K562 (cell line): ENCODE measurements at regions not wholly inside any gene's neighbourhood (a gene's known extent, or its start where the extent isn't known, plus 50 kb on each side); places are given as distances from the start of the nearest gene placed in this dataset.

ENCODE experiments used
- ATAC-seq: fragments of 200-7000 bp; cut with Tn5 transposase; 3 replicates; pipeline ENCODE4 v1.9.1; 2020; ENCODE audit warnings: moderate library complexity
- BruUV-seq: library from RNA; stranded (reverse); fragments of 400-500 nt; replicated peaks from 2 replicates; lab custom pipeline; 2021; lab: Mats Ljungman, UMichigan
- CTCF ChIA-PET: fragments of 300-600 bp; formaldehyde crosslinking; extraction: SDS; loops from one replicate; lab custom pipeline; 2021; ENCODE audit warnings: low intra/inter-chr PET ratio; lab: Yijun Ruan, JAX
- POLR2A ChIA-PET: fragments of 300-600, 350-650 bp; sonication (Branson Sonifier 250); formaldehyde crosslinking; extraction: SDS; loops from one replicate; lab custom pipeline; 2021; ENCODE audit warnings: antibody characterized with exemption, inconsistent platforms; lab: Yijun Ruan, JAX
- DNase-seq, 4 experiments: peaks; one replicate each; pipeline versions ENCODE4 v3.0.0 to v3.0.0-alpha.2; 2011 to 2018; ENCODE audit warnings: low spot score in 3 of 4, mixed read lengths in 3 of 4; ENCODE audit errors: extremely low read depth in 1 of 4
- FAIRE-seq: peaks from 2 replicates; lab custom pipeline; 2011; peaks lifted over from hg19 to GRCh38; lab: Jason Lieb, UNC
- H2AFZ ChIP-seq: 2 replicates; pipeline ENCODE4 v1.6.0; 2011; ENCODE audit warnings: low read depth, low read length, control low read depth, inconsistent platforms
- H3K27ac ChIP-seq: fragments of 200-600 bp; 3 replicates; pipeline ENCODE4 v1.8.0; 2011; ENCODE audit warnings: low read depth, mild to moderate bottlenecking, control low read depth, inconsistent platforms, low read length, moderate library complexity, mixed read lengths; ENCODE audit errors: extremely low read depth
- H3K27me3 ChIP-seq, 2 experiments: fragments of 300-600 bp in 1 of 2; 2 replicates in 1 of 2; 3 replicates in 1 of 2; pipeline versions ENCODE4 v1.6.0 to v1.8.0; 2011; ENCODE audit warnings: inconsistent platforms in 2 of 2, low read length in 2 of 2, mild to moderate bottlenecking in 1 of 2, mixed read lengths in 1 of 2, moderate library complexity in 1 of 2; ENCODE audit not compliant: control insufficient read depth in 2 of 2, insufficient read depth in 2 of 2
- H3K36me3 ChIP-seq: fragments of 300-600 bp; 3 replicates; pipeline ENCODE4 v1.8.0; 2011; ENCODE audit warnings: mild to moderate bottlenecking, low read length, inconsistent platforms; ENCODE audit not compliant: control insufficient read depth, insufficient read depth
- H3K4me1 ChIP-seq, 2 experiments: fragments of 200-600 bp in 1 of 2; replicated peaks in 1 of 2; 2 replicates in 1 of 2; 3 replicates in 1 of 2; pipeline versions ENCODE4 v1.5.1 to v1.8.0; 2011; ENCODE audit warnings: inconsistent platforms in 2 of 2, low read length in 2 of 2, mild to moderate bottlenecking in 1 of 2, mixed read lengths in 1 of 2, moderate library complexity in 1 of 2; ENCODE audit not compliant: control insufficient read depth in 2 of 2, insufficient read depth in 2 of 2
- H3K4me2 ChIP-seq: 2 replicates; pipeline ENCODE4 v1.6.1; 2011; ENCODE audit warnings: low read length, control low read depth, inconsistent platforms, mixed read lengths; ENCODE audit not compliant: insufficient read depth
- H3K4me3 ChIP-seq: fragments of 200-600 bp; sonication (generic), shearing (Covaris generic); 2 replicates; pipeline ENCODE4 v1.5.1; 2016; ENCODE audit warnings: control low read depth, inconsistent platforms
- H3K79me2 ChIP-seq: fragments of 200-600 bp; 3 replicates; pipeline ENCODE4 v1.8.0; 2011; ENCODE audit warnings: low read length, inconsistent platforms; ENCODE audit not compliant: control insufficient read depth, insufficient read depth
- H3K9ac ChIP-seq, 2 experiments: 2 replicates each; pipeline versions ENCODE4 v1.6.0 to v1.6.1; 2011; ENCODE audit warnings: low read depth in 2 of 2, low read length in 2 of 2, control low read depth in 1 of 2, inconsistent platforms in 1 of 2, mild to moderate bottlenecking in 1 of 2, mixed read lengths in 1 of 2; ENCODE audit not compliant: insufficient read depth in 1 of 2
- H3K9me1 ChIP-seq: one replicate; pipeline ENCODE4 v1.6.0; 2011; ENCODE audit warnings: inconsistent platforms, mild to moderate bottlenecking, low read length, moderate library complexity; ENCODE audit not compliant: control insufficient read depth, insufficient read depth
- H3K9me3 ChIP-seq: replicated peaks from 2 replicates; pipeline ENCODE4 v1.5.1; 2011; ENCODE audit warnings: low read depth, low read length, inconsistent platforms; ENCODE audit not compliant: control insufficient read depth, insufficient read depth
- H4K20me1 ChIP-seq: replicated peaks from 2 replicates; pipeline ENCODE4 v1.6.1; 2011; ENCODE audit warnings: low read length, inconsistent platforms, mixed read lengths; ENCODE audit not compliant: control insufficient read depth, insufficient read depth
- EP300 ChIP-seq: IDR thresholded peaks from 2 replicates; pipeline ENCODE4 v1.6.1; 2012; ENCODE audit warnings: low read length, improper control_type of control experiment
- JUN ChIP-seq, 2 experiments: sonication (generic) in 1 of 2; formaldehyde crosslinking in 1 of 2; IDR thresholded peaks; 2 replicates each; pipeline versions ENCODE4 v1.6.1 to v1.8.0; 2012 to 2022; ENCODE audit warnings: borderline replicate concordance in 2 of 2, mild to moderate bottlenecking in 2 of 2, improper control_type of control experiment in 1 of 2, low read depth in 1 of 2, low read length in 1 of 2, missing genetic modification reagents in 1 of 2
- SMARCB1 ChIP-seq: IDR thresholded peaks from 2 replicates; pipeline ENCODE4 v1.6.1; 2011; ENCODE audit warnings: improper control_type of control experiment, low read depth; ENCODE audit not compliant: insufficient read length
- TAF7 ChIP-seq: fragments of 450-650 bp; IDR thresholded peaks from 2 replicates; pipeline ENCODE4 v1.6.1; 2016; ENCODE audit warnings: missing genetic modification characterization, missing compliant biosample characterization
- TSHZ1 ChIP-seq: fragments of 250-450 bp; sonication (Bioruptor Pico); IDR thresholded peaks from 2 replicates; pipeline ENCODE4 v1.4.0; 2020; ENCODE audit warnings: mild to moderate bottlenecking, moderate library complexity
- whole genome bisulfite sequencing: fragments of 100-300 bp; shearing (Covaris generic); methylation state at CpG from one replicate; pipeline ENCODE4 v1.1.6; 2016; ENCODE audit warnings: low coverage, mixed read lengths; ENCODE audit not compliant: insufficient coverage; ENCODE audit errors: missing lambda C conversion rate; 5-methylcytosine and 5-hydroxymethylcytosine counted together
- in situ Hi-C: fragments of 300-500 bp; cut with MboI; formaldehyde crosslinking; loops from 4 replicates; pipeline ENCODE4 v1.15.0; 2018; ENCODE audit warnings: inconsistent platforms, mixed read lengths
- intact Hi-C: fragments of 100-400 bp; cut with micrococcal nuclease; formaldehyde crosslinking; loops from 2 replicates; pipeline ENCODE4 v1.14.2; 2022
- TF ChIP-seq, protein P1 (sequence below): fragments of 250-450 bp; sonication (Bioruptor Pico); IDR thresholded peaks from 2 replicates; pipeline ENCODE4 v1.5.0; 2022; ENCODE audit warnings: mild to moderate bottlenecking

DNA sequence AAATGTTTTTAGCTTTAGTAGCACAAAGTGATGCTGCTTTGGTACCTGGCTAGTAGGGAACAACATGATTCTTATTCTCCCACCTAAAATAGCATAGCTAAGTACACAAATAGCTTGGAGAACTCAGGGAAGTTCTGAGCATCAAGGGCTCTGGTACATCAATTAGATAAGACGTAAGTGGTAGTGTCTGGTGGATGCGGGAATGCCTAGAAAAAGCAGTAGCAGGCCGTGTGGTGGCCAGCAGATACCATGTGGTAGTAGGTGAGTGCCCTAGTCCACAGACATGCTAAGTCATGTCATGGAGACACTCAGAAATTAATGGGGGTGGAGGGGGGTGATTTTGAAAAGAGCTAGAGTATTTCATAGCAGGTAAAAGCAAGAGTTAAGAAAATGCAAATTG lies 347.3 kb upstream of the NOCT start:
- Histone ChIP-seq H2AFZ (no peak overlapping the region), H3K27me3 (no peaks in the 10 kb centered on the region), H3K9me3 (no peaks in the 10 kb centered on the region), H3K4me1 (peaks cover 20 to 35% of the 10 kb centered on the region in 2 experiments; a peak in 4 of 5 replicates), H3K4me2 (no peak overlapping the region), H3K4me3 (no peak overlapping the region), H3K79me2 (no peaks in the 10 kb centered on the region), H3K36me3 (no peaks in the 10 kb centered on the region), H3K9ac (no peak overlapping the region), H3K9me1 (no peaks in the 10 kb centered on the region), H4K20me1 (no peaks in the 10 kb centered on the region), H3K27ac (no peak overlapping the region)
- in situ Hi-C loops (no loop called here), intact Hi-C loops (no loop called here)
- WGBS: 82% methylated on average over 3 of the region's 3 CpGs
- TF ChIP-seq TSHZ1 (CRISPR knock-in tag): no peak
- TF ChIP-seq EP300: no peak
- no peak for TF ChIP-seq TAF7 (tag)
- TF ChIP-seq SMARCB1: no peak
- no peak for TF ChIP-seq JUN (IDR thresholded peaks at IDR 0.05; ENCODE audit: borderline replicate concordance, low read depth, low read length)
- no peak for TF ChIP-seq JUN (CRISPR knock-in tag; IDR thresholded peaks at IDR 0.05; ENCODE audit: borderline replicate concordance)
- TF ChIP-seq, protein P1, sequence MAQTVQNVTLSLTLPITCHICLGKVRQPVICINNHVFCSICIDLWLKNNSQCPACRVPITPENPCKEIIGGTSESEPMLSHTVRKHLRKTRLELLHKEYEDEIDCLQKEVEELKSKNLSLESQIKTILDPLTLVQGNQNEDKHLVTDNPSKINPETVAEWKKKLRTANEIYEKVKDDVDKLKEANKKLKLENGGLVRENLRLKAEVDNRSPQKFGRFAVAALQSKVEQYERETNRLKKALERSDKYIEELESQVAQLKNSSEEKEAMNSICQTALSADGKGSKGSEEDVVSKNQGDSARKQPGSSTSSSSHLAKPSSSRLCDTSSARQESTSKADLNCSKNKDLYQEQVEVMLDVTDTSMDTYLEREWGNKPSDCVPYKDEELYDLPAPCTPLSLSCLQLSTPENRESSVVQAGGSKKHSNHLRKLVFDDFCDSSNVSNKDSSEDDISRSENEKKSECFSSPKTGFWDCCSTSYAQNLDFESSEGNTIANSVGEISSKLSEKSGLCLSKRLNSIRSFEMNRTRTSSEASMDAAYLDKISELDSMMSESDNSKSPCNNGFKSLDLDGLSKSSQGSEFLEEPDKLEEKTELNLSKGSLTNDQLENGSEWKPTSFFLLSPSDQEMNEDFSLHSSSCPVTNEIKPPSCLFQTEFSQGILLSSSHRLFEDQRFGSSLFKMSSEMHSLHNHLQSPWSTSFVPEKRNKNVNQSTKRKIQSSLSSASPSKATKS: no peak
- FAIRE-seq: no peak
- BruUV-seq: no TSS peak
- POLR2A ChIA-PET: no interaction called here
- CTCF ChIA-PET: no interaction called here
- DNase-seq: no peak
- no peak for ATAC-seq
